Upper lobe of left lung (tissue), 4 donors: ENCODE measurements at regions not wholly inside any gene's neighbourhood (a gene's known extent, or its start where the extent isn't known, plus 50 kb on each side); places are given as distances from the start of the nearest gene placed in this dataset.

Source experiments
- EP300 ChIP-seq, 4 donors: sonication (generic); formaldehyde crosslinking; IDR thresholded peaks; one replicate each; pipeline ENCODE4 v1.5.1; 2017; ENCODE audit warnings: antibody characterized with exemption in 4 of 4, control low read depth in 2 of 4
- POLR2A ChIP-seq, 4 donors: fragments of 450-650 bp; IDR thresholded peaks; one replicate each; pipeline ENCODE4 v1.5.1; 2016 to 2017; ENCODE audit warnings: antibody characterized with exemption in 4 of 4, mild to moderate bottlenecking in 2 of 4
- POLR2AphosphoS5 ChIP-seq, 2 donors: sonication (generic); formaldehyde crosslinking; IDR thresholded peaks; one replicate each; pipeline ENCODE4 v1.5.1; 2017; ENCODE audit warnings: antibody characterized with exemption in 2 of 2
- TF ChIP-seq, protein P1 (sequence below), 6 experiments: fragments of 450-650 bp in 4 of 6; fragments of 200-600 bp in 2 of 6; sonication (generic) in 2 of 6; IDR thresholded peaks; one replicate each; pipeline ENCODE4 v1.5.1; 2016 to 2019; ENCODE audit warnings: antibody characterized with exemption in 6 of 6

- TF ChIP-seq EP300 (IDR thresholded peaks at IDR 0.05) (no peak), POLR2A (IDR thresholded peaks at IDR 0.05) (no peak), POLR2AphosphoS5 (IDR thresholded peaks at IDR 0.05) (no peak)
- TF ChIP-seq, protein P1, sequence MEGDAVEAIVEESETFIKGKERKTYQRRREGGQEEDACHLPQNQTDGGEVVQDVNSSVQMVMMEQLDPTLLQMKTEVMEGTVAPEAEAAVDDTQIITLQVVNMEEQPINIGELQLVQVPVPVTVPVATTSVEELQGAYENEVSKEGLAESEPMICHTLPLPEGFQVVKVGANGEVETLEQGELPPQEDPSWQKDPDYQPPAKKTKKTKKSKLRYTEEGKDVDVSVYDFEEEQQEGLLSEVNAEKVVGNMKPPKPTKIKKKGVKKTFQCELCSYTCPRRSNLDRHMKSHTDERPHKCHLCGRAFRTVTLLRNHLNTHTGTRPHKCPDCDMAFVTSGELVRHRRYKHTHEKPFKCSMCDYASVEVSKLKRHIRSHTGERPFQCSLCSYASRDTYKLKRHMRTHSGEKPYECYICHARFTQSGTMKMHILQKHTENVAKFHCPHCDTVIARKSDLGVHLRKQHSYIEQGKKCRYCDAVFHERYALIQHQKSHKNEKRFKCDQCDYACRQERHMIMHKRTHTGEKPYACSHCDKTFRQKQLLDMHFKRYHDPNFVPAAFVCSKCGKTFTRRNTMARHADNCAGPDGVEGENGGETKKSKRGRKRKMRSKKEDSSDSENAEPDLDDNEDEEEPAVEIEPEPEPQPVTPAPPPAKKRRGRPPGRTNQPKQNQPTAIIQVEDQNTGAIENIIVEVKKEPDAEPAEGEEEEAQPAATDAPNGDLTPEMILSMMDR (IDR thresholded peaks at IDR 0.05) = no peak
Observed at GRCh38 chr20:11447371-11448100, 470.2 kb upstream of the BTBD3 start.
